ENCODE measurements at regions not wholly inside any gene's neighbourhood (a gene's known extent, or its start where the extent isn't known, plus 50 kb on each side); places are given as distances from the start of the nearest gene placed in this dataset.
A peak's percentile ranks its signal among the peaks of the same experiment; 100 is the strongest.
"Not testable (repeated sequence)": the region's sequence is repeated elsewhere in the genome, so short reads cannot be mapped to it uniquely, and the experiment has no call there.

DNA sequence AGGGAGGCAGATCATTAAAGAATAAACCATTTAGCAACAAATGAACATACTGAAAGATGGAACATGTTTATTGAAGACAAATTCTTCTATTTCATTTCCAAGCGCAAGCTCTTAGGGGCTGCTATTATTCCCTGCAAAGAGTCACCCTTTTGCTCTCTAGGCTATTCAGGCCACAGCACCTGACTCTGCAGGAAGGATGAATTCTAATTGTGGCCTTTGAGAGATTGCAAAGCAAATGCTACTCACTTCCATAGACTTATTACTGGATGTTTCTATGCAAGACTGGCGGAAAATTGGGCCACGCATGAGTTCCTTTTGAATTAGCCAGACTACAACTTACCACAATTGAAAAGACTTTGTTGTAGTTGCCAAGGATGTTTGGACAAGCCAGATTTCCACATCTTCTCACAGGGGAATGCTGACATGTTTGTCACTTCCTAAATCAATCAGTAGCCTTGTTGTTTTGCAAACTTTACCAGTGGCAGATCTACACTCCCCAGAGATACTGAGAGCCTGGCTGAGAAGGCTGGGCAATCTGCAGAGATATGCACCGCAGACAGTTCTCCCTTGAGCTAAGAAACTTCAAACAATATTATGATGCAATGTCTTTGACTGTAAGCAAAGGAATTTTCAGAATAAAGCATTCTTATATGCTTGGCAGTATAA is 334.3 kb upstream of the SYT1 start:
- peak; percentile 4 for DNase-seq

DNA sequence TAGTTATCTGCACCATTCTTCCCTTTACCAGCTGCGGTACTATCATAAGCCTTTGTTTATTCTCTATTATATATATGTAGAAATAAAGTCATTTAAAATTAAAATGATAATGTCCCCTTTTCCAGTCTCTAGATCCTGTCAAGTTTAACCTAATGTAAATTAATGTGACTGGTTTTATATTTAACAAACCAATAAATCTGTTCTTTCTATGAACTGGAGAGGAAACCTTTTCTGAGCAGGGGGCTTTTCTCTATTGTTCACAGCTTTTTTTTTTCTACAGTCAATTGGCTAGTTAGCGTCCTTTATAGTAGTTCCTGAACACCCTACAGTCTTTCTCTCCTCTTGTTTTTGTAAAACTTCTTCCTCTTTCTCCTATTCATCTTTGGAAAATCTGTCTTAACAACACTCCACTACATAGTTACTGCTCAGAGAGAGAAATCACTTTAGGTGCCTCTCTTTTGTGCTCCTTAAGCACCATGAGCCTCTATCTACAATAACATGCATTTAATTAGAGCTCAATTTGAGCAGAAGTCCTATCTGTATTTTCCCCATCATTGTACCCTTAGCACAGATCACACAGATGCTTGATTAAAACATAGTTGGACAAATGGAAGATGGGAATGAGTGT is 332.6 kb upstream of the SYT1 start:
- no peak for DNase-seq

DNA sequence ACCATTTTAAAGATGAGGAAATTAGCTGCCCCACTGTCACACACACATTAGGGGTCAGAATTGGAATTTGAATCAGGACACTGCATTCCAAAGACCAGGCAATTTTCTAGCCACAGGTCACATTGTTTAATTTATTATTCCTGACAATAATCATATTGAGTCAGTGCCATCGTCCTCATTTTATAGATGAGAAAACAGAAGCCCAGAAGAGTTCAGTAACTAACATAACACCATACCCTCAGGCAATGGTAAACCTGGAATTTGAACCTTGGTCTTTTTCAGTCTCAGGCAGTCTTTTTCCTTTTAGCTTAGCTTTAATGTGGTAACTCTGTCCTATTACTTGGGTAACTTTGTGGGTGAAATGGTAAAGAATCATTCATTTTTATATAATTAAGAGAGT is 330.3 kb upstream of the SYT1 start:
- no peak for DNase-seq

DNA sequence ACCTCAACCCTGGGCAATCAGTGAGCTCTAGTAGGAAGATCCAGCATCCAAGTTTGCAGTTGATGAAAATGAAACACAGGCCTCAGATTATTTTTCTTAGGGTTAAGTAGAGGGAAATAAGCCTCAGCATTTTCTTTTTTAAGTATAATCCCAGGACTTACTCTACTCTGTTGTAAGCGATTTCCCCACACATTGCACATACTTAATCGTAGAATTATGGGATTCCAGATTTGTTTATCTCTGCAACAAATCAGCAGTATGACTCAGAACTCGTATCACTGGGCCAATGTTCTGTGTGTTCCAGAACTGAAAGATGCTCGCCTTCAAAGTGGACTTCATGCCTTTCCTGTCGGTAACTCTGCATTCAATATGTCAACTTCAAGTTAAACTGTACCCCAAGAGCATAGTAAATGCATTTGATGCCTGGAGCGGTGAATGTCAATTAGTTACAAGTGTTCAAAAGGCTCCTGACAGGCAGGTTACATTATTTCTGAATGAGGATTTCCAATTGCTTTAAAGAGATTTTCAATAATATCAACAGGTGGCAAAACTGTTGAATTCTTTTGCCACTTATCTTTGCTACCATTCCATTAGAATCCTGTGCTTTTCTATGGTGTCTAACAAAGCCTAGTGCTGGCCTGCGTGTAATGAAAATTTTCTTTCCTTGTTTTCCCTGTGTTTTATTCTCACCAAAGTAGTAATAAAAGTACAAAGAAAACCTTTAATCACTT is 323.8 kb upstream of the SYT1 start:
- no peak for DNase-seq

DNA sequence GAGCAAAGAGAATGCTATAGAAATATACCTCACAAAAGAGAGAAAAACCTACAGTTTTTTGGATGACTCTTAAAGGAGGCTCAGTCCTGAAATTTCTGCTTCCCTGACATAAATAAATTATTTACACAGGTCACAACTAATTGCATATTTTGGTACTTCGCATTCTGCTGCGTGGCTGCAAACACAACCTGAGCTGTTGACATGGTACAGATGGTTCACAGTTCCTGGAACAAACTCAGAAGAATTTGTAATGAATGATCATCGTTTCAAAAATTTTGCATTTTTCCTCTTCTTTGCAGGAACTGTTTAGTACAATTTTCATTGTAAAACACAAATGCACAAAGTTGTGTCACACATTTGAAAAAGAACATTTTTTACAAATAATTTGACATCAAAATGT is 313.7 kb upstream of the SYT1 start:
- DNase-seq: no peak

DNA sequence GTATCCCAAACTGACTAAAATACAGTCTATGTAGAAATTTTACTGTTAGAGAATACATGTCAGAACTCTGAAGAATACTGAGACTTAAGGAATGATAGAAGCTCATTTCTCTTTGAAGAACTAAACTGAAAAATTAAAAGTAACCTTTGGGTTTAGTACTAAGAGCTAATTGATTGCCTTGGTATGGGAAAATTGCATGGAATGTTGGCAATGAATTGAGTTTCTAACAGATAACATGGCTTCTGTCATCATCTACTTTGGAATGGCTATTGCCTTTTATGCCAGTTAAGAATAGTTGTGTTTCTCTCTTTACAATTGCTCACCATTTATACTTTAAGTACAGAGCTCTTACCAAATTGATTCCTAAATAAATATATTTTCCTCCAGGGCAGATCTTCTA is 308.8 kb upstream of the SYT1 start:
- DNase-seq: no peak

DNA sequence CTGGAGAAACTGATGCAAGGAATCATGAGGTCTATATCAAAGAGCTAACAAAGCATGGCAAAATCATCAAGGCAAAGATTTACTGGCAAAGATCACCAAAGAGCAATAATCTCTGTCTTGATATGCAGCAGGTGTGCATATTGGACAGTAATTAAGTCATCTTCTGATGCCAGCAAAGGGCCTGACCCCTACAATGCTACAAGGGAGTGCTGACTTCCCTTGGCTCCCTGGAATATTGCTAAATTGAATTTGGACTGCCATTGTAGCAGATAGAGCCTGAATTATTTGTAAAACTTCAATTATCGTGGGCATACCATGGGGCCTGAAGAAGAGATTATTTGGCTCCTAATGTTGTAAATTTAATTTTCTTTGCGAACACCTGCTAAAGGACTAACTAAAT is 307.9 kb upstream of the SYT1 start:
- DNase-seq: no peak

DNA sequence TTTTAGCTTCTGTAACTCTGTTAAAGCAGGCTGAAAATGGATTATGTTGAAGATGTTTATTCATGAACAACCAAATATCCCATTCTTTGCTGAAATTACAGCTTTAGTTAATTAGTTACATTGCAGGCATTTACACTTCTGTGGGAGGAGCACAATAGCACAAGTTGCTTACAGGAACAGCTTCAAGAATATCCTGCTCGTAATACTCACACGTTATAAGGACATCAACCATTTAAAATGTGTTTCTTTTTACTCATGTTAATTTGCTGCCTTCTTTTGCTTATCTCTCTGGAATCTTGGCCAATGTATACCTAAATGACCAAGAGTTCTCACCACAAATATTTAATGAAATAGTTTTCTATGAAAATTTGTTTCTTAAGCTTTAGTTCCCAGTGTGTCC is 305.2 kb upstream of the SYT1 start:
- DNase-seq: no peak

DNA sequence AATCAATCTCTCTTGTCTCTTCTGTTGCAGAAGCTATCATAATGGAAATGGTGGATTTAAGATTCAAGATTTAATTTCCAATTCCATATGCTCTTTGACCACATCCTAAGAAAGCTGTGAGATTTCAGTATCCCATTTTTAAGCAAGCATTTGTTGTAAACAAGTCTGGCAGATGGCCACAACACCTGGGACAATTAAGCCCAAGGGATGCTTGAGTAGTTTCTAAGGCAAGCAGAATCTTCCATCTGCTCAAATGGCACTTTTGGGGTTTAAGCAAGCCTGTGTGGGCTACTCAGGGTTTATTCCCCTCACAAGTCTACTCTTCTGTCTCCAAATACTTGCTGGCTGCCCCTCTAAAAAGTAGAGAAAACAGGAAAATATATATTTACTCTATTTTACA is 304.7 kb upstream of the SYT1 start:
- no peak for DNase-seq

DNA sequence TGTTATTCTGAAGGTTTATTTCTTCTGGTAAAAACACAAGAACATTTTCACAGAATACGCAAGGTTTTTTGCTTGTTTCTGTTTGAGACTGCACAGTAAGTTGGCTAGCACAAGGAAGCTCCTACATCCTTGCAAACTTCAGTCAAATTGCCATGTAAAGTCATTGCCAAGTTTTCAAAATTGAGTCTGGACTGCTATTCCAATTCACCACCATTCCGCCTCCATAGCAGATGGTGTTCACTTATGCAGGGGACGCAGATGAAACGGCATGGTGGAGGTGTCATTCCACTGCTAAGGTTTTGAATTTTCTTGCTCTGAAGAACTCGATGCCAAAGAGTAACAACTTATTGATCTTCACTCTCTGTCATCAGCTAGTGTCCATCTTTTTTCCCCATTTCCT is 303.9 kb upstream of the SYT1 start:
- DNase-seq: no peak

DNA sequence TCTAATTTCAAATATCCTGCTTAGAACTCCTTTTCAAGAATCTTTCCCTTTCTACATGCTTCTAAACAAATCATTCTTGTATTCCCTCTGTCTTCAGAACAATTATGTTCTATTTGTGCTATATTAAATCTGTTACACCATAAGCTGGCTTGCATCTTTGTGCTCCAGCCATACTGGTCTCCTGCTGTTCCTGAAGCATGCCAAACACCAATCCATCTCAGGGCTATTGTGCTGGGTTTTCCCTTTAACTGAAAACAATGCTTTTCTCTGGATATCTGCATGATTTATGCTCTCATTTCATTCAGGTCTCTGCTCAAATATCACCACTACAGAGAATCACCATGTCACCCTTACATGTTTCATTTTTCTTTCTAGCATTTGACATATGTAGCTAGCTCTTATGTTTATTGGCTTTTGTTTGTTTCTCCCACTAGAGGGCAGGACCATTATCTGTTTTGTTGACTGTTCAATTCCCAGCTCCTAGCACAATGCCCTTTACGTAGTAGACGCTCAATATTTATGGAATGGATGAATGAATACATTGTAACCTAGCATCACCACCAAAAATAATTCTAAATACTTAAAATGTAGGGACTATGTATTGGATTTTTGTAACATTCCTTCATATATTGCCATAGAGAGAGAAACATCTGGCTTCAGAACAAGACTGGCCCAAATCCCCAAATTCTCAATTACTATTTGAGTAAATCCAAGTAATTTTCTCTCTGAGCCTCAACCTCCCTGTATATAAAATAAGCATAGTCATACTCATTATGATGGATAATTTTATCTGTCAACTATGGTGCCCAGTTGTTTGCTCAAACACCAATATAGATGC is 302.0 kb upstream of the SYT1 start:
- DNase-seq: peak; percentile 50

DNA sequence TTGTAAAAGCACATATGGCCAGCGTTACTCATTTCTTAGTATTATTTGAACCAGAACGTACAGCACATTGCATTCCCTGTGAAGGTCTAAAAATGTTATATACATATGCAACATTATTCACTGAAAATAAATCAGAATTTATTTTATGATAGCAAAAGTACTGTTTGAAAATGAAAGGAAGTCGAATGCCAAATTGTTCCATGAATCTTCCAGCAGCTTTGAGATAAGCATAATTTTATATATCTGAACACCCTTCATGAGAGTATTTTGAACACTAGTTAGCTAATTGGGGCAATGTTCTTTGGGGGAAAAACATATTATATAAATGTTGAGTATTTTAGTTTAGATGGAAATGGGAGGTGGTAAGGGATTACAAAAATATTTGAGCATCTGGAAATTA is 300.7 kb upstream of the SYT1 start:
- DNase-seq: no peak

DNA sequence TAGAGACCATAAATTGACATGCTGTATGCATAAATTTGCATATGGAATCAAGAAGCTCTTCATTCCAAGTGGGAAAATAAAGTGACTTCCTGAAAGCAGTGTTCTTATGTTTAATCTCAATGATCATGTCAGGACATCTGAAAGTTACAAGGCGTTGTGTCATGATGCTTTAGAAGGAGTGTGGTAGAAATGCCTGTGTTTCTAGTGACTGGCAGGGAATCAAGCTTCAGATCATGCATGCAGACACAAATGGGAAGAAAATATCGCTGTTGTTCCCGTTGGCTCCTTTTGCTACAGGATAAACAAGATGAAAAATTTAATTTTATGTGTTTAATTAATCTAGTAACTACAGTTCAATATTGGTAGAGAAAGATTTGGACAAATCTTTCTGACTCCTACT is 298.1 kb upstream of the SYT1 start:
- no peak for DNase-seq

DNA sequence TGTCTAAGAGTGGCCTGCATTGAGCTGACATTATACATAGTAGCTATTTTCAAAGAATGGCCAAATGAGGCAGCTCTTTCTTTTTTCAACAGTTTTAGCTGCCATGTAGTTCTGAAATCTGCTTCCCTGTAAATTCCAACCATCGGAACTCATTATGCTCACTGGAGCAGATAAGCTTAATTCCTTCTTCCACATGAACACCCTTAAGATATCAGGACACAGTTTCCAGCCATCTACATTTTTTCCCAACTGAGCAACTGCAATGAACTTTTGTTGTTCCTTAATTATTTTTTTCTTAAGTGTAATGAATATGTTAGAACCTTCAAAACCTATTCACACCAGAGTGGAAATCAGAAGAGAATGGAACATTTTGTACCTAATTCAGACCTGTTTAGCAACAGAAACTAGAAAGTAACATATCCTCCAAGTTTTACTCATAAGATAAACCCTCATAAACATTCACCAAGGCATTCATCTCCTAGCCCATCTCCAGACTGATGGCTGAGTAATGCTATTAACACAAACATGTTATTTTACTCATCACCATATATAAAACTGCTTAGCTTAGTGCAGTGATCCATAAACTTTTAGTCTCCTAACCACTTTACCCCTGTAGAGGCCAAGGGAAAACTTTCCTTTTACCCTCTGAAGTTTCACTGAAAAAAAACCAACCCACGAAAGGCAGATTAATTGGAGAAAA is 296.1 kb upstream of the SYT1 start:
- DNase-seq: no peak

DNA sequence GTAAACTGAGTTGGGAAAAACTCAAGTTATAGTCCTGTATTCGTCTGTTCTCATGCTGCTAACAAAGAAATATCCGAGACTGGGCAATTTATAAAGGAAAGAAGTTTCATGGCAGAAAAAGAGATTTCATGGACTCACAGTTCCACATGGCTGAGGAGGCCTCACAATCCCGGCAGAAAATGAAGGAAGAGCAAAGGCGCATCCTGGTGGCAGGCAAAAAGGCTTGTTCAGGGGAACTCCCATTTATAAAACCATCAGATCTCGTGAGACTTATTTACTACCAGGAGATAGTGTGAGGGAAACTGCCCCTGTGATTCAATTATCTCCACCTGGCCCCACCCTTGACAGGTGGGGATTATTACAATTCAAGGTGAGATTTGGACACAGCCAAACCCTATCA is 292.6 kb upstream of the SYT1 start:
- DNase-seq: no peak

DNA sequence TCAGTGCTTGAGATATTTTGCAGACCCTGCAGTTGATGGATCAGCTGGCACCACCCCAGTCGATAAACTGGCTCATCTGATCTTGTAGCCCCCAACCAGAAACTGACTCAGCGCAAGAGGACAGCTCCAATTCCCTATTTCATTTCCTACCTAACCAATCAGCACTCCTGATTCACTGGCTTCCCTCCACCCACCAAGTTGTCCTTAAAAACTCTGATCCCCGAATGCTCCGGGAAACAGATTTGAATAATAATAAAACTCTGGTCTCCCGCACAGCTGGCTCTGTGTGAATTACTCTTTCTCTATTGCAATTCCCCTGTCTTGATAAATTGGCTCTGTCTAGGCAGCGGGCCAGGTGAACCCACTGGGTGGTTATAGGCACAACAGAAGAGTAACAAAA is 289.4 kb upstream of the SYT1 start:
- DNase-seq: not testable (repeated sequence)

DNA sequence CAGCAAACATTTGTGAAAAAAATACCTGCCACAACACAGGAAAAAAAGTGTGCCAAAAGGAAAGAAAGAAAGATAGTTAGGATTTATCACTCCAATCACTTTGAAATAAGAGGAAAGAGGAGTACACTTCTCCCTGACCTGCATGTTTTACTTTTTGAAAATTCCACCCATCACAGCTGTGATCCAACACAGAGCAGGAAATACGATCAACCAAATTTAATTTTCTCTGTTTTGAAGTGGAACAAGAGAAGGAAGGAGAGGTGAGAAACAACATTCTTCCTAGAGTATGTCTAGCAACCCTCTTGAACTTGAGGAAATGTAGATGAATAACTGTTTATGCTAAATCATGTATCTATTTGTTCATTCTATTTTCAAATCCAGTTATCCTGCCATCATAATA is 284.7 kb upstream of the SYT1 start:
- DNase-seq: no peak

DNA sequence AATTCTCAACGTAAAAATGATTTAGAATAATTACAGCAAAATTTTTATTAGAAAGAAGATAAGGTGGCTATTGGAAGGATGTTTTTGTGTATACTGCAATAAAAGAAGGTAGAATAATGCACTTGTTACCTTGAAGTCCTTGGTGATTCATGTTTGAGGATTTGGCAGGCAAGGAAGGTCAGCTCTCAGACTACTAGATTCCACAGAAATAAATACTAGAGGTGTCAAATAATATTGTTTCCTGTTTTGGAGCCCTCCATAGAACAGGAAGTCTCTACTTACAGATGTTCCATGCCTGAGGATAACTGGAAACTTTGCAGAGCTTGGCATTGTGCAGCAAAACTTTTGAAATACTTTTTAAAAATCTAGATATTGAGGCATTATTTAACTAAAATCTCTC is 284.3 kb upstream of the SYT1 start:
- no peak for DNase-seq

DNA sequence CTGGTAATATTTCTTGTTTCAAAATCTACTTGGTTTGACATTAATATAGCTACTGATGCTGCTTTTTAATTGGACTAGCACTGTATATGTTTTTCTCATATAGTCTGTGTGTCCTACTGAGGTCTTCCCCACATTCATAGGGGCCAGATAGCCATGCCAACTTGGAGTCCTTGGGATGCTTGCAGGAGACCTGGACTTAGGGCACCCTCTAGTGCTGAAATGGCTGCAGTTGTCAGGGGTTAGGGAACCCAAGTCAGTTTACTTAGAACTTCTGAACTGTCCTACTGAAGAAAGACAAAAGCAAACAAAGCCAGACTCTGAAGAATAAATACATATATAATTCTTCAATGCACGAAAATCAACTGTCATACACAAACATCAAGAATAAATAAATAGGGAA is 279.9 kb upstream of the SYT1 start:
- DNase-seq: peak; percentile 60

DNA sequence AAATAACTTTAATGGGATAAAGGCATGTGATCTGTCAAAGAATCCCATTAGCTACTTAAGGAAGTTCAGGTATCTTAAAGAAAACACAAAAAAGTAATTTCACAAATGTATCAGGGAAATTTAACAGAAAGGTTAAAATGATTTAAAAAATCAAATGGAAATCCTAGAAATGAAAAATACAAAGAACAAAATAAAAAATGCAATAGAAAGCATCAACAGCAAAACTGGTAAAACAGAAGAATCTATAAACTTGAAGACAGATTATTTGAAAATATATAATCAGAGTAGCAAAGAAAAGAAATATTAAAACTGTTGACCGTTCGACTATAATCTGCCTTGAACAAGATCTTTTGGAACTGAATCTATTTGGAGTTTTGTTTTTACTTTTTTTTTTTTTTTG is 279.4 kb upstream of the SYT1 start:
- peak; percentile 10 for DNase-seq

DNA sequence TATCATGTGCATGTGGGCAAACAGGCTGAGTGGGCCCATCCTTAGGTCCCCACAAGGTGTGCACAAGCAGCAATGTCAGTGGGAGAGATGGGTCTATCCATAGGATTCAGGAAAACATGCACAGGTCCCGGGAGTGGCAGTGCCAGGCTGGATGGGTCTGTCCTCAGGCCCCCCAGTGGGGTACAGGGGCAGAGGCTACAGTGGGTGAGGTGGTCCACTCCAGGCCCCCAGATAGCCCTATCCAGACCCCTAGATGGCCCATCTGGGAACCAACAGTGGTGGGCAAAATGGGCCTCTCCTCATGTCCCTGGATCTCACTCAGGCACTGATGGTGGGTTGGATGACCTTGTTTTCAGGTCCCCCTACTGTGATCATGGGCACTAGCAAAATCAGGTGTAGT is 277.8 kb upstream of the SYT1 start:
- DNase-seq: no peak

DNA sequence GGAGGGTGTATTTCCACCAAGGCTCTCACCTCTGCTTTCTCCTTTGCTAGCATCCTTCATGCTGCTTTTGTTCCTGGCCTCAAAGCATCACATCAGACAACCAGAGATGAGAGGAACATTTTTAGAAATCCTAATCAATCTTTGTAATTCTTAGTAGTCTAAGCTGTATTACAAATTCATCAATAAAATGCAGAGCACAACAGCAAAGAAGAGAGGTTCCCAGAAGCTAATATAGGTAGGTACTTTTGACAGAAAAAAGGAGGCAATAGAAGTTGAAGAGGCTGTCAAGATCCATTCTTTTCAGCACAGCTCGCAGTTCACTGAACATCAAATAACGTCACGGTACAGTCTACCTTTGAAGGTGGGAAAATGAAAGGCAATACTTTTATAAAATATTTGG is 265.2 kb upstream of the SYT1 start:
- DNase-seq: no peak

DNA sequence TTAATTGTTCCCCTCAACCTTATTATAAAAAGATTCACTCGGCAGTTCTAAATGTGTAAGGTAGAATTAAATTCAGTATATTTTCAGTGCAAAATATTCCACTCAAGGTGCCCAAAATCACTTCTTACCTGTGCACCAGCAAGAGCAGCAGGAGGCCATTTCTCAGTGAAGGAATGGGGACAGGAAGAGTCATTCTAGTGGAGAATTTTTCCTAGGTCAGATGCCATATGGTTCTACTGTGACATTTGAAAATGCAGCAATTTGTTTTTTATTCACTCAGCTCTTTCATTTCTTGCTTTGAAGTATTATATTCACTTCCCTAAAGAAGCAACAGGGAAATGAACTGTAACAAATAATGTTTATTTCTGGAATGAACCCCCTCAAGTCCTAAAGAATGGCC is 264.0 kb upstream of the SYT1 start:
- DNase-seq: no peak

Data from OCI-M1 (cell line).